ENCODE measurements at regions not wholly inside any gene's neighbourhood (a gene's known extent, or its start where the extent isn't known, plus 50 kb on each side); places are given as distances from the start of the nearest gene placed in this dataset.
"Not testable (repeated sequence)": the region's sequence is repeated elsewhere in the genome, so short reads cannot be mapped to it uniquely, and the experiment has no call there.

DNA sequence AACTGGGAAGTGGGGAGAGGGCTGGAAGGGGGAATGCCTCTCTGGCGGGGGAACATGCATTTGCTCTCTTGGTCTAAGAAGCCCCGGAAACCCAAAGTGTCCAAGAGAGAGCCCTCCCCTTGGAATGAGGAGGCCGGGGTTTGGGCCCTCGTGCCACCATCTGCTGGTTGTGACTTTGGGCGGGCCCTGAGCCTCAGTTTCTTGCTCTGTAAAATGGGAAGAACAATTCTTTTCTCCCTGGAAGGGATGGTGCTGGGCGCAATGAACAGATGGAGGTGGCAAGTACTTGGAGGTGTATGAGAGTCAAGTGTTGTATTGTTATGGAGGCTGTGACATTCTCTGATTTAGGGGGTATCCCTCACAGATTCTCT lies 69.9 kb upstream of the TARDBP start:
- DNase-seq, result no peak

DNA sequence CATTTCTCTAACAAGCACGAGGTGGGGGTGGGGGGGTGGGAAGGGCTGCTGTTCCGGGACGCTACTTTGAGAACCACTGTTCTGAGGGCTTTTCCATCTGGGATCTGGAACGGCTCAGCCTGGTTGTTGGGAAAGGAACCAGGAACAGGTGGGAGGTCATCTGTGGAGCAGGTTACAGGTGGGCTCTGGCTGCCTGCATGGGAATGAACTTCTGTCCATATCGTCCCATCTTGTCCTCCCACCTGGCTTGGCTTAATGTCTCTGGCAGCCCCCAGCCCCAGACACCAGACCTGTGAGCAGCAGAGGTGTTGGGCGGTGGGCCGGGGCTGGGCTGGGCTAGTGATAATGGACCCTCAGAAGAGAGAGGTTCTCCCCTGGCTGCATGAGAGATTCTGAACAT lies 69.4 kb upstream of the TARDBP start:
- DNase-seq, result no peak

DNA sequence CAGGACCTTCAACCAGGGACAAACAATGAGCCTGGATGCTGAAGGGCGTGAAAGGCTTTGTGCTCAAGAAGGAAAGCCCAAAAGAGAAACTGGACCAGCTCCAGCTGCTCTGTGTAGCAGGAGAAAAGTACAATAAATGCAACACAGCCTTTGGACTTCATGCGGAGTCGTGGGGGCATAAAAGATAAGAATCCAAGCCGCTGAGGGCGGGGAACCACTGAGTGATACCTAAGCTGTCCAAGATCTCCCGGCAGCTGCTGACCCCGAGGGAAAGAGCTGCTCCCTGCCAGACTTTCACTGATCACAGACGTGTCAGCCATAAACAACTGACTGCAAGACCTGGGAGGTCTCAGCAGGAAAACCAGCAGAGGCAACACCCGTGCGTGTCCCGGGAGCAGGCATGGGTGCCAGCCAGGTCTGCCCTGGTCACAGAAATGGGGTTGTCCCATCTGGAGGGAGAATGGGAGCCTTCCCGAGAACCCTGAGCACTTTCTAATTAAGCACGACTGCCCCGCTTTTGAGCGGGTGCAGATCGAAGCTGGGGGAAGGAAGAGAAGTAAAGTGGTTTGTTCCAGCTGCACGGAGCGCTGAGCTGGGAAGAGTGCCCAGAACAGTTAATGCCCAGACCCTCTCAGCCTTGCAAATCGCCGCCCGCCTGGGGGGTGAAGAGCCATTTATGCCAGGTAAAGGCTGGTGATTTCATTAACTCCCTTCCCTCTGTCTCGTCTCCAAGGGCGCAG lies 68.3 kb upstream of the TARDBP start:
- peak; percentile 99 for DNase-seq

DNA sequence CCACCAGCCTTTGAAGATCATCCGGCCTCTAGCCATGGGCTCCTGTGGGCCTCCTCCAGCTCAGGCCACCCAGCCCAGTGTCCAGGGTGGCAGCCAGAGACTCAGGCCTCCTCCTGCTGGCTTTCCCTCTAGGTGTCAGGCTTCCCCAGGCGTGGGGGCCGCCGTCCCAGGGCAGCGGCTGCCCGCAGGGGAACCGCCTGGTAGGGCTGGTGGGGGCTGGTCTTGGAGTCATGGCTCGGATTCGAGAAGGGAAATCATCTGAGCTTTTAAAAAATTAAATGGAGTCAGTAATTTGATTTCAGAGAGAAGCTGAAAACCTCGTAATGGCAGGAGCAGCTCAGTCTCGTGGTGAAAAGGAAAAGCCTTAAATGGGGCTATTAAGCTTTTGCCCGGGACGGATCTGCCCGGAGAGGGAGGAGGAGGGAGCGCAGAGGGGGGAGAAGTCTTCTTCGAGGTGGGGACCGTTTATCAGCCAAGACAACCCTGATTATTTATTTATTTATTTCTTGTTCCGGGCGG lies 66.4 kb upstream of the TARDBP start:
- DNase-seq, result no peak

DNA sequence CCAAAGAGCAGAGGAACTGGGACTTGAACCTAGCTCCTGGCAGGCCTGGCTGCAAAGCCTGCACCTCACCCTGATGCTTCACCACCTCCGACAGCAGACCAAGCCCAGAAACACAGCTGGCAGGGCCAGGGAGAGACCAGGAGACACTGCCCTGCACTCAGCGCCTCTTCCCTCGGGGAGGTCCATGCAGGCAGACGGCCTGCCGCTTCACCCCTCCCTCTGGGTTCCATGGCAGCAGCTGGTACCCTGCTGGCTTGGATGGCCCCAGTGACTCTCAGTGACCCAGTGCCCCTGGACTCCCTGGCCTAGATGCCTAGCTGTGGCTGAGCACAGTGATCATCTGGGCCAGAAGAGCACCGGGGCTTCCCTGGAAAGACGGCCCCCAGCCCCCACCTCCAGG lies 65.3 kb upstream of the TARDBP start:
- no peak for DNase-seq

DNA sequence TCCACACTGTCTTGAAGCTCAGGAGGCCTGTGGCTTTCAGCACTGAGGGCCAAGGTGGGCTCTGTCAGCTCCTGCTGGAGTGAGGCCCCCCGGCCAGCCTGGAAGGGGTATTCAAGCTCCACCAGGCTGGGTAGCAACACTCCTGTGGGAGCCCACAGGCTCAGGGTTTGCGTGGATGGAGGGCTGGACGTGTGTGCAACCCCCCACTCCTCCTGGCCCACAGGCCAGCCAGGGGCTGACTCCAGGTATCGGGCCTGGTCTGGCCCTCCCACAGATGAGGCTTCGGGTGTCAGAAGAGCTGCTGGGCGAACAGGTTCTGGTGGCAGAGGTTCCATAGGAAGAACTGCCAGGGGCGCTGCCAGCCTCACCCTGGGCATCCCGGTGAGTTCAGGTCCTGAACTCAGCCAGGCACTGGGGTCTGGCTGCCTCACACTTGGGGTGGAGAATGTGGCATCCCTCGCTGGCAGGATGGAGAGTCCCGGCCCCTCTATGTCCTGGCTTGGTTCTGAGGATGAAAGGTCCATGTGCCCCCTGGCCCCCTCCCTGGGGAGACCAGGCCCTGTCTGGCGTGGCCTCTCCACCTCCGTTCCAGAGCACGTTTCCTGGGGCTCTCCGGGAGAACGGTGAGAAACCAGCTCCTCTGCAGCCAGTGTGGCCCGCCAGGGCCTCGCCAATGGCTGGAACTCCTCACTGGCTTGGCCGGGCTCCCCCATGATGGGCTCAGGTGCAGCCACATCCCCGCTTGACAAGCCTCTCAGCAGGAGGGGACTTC lies 64.6 kb upstream of the TARDBP start:
- DNase-seq, result peak; percentile 61

DNA sequence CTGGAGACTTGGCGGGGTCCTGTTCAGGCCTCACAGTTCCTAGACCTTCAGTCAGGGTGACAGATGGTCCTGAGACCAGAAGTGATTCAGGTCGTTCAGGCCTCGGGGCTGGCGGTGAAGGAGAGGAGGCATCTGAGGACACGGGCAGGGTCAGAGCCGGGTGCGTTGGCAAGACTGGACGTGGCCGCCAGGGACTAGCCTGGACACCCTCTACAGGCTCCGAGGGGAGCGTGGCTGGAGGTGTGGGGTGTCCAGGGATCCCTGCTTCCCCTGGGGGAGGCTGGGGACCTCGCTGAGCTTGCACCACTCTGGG lies 64.0 kb upstream of the TARDBP start:
- DNase-seq, result no peak

DNA sequence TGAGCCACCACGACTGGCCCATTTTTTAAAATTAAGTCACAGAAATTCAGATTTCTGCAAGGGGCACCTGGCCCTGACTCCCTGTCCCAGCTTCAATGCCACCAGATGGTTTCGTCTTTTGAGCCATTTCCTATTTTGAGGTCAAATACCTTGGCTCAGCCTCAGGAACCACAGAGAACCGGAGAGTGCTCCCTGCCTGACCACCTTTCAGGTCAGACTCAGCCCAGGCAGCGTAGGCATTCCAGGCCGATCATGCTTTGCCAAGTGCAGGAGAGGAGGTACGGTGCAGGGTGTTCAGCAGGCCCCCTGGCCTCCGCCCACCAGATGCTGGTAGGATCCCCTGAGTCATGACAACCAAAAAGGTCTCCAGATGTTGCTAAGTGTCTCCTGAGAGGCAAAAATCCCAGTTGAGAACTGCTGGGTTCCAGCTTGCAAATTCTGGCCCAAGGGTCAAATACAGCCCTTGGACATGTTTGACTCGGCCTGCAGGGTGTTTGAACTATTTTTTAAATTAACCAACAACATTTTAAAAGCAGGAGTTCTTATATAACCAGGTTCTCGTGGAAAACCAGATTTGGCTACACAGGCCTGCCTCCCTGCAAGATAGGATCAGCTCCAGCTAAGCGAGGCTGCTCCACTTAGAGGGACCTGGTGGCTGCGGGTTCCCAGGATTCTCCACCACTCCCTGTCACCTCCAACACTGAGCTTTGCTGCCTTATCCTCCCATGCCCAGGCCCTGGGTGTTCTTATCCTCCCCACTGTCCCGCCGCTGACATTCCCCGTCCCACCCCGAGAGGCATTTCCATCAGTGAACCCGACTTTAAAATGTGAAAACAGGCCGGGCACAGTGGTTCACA lies 61.9 kb upstream of the TARDBP start:
- no peak for DNase-seq

DNA sequence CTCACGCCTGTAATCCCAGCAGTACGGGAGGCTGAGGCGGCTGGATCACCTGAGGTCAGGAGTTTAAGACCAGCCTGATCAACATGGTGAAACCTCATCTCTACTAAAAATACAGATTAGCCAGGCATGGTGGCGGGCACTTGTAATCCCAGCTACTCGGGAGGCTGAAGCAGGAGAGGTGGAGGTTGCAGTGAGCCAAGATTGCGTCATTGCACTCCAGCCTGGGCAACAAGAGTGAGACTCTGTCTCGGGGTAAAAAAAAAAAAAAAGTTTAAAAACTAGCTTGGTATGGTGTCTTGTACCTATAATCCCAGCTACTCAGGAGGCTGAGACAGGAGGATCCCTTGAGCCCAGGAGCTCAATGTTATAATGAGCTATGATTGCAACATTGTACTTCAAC lies 61.2 kb upstream of the TARDBP start:
- DNase-seq, result not testable (repeated sequence)

DNA sequence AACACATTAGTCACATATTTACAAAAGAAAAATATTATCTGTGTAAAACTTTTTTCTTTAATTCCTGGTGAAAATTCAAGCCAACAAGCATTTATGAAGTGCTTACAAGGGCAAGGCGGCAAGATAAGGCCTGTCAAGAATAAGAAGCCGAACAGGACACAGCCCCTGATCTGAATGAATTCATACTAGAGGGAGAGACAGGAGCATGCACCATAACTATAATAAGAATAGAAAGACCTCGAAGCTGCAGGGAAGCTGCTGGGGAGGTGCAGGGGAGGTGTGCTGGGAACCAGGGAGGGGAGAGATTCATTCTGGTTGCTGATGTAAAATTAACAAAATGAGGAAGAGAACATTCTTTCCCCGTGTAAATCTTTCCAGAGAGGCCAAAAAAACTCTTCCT lies 60.5 kb upstream of the TARDBP start:
- DNase-seq, result no peak

DNA sequence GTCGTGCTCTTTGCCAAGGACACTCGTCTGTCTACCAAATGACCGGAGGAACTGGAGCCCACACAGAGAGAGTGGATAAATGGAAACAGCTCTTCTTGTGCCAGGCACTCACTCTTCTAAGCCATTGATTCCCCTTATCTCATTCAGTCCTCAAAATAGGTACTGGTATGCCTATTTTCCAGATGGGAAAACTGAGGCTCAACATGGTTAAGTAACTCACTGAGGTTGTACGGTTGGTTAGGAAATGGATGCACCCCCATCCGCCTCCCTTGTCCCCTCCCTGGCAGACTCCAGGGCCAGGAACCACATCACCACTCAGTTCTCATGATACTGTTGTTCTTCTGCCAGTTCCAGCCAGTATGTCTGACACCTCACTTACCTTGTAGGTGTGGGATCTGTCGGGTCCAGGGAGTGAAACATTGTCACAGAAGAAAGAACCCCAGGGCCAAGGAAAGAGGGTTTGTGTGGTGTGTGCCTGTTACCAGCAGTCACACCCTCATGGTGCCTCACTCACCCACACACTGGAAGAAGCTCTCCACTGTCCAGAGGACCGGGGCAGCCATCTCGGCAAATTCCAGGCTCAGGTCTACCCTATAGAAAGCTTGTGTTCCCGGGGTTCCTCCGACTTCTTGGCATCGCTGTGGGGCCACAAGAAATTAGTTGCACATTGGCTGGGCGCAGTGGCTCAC lies 58.8 kb upstream of the TARDBP start:
- no peak for DNase-seq

DNA sequence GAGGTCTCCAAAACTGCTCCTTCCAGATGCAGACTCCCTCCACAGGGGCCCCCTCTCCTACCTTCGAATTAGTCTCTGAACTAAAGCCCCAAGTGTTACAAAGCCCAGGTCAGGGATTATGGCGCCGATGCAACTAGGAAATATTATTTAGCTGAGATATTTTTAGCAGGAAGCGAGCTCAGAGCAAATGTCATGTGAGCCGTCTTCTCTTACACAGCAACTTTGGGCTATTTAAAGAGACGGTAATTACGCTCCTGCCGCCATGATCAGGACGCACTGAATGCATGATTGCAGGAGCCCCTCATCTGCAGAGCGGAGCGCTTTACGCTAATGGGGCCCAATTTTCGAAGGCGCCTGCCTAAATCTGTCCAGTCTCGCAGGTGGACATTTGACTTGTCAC lies 55.3 kb upstream of the TARDBP start:
- DNase-seq, result peak; percentile 61

DNA sequence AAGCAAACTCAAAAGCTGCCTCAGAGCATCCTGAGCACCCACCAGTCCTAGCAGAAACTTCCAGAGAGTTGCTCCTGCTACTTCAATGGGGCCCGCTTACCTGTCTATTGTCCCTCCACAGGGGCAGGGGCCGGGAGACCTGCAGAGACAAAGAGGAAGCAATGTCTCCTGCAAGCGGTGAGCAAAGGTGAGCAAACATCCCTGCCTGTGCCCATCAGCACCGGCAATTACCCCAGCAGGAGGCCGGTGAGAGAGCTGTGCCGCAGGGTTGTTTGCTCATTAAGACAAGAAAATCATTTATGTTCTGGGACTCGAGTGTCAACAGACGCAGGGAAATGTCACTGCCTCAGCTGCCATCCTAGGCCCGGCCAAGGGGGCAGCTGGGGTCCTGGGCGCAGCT lies 53.8 kb upstream of the TARDBP start:
- DNase-seq, result peak; percentile 100

DNA sequence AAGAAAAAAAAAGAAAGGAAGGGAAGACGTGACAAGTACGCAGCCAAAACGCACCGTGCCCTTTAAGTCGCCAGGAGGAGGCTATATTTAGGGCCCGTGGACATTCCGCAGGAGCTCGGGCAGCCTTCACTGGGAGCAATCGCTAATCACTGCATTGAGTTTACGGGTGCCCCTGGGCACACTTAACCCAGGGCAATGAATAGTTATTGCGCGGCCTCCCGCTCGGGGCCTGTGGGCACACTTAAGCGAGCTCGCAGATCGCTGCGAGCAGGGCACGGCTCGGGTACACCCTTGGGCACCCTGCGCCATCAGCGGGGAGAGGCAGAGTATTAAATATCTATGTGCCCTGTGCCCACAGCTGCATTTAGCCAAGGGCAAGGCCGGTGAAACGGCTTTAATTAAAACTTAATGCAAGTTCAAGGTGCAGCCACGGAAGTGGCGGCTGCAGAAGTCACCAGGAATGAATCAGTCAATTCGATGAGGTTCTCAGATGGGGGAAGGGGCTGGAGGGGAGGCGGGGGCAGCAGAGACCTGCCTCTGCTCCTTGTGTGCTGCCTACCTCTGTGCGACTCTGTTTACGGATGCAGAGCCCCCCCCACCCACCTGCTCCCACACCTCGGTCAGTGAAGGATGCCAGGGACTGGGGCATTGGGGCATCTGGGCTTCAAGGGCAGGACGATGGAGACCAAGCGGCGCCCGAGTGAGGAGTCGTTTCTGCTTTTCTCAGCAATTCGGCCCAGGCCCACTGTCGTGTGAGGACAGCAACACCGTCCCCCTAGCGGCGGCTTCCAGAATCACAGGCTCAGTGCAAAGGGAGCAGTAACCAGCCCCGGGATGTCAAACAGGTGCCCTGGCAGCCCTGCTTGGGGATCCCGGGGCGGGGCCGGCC lies 51.8 kb upstream of the TARDBP start:
- DNase-seq, result peak; percentile 99

DNA sequence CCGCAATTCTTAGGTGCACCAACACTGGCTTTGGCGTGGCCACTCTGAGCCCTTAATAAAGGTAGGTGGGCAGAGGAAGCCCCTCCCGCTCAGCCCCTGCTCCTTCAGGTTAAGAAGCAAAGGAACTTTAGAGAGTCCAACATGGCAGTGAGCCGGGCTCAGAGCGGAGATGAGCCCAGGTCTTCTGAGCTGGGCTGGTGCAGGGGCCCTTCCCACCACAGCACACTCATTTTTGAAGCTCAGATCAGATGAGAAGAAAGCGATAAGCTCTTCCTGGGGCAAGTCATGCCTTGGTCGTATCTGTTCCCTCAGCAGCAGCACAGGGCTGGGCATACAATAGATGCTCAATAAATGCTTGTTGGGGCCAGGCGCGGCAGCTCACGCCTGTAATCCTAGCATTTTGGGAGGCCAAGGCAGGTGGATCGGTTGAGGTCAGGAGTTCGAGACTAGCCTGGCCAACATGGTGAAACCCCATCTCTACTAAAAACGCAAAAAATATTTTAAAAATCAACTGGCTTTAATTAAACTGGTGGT lies 51.1 kb upstream of the TARDBP start:
- DNase-seq, result no peak

DNA sequence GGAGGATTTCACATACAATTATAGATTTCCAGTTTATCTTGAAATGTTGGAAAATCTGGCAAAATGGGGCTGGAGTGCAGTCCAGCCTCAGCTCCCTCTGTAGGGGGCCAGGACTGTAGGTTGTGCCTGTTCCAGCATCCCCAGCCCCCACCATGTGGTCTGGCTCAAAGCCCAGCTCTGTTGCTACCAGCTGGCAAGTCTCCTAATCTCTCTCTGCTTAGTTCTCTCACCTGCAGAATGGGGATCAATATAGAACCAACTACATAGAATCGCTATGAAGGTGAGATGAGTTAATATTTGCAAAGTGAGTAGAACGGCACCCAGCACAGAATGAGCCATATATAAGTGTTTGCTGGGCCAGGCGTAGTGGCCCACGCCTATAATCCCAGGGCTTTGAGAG lies 50.0 kb upstream of the TARDBP start:
- peak; percentile 100 for DNase-seq
